GM10266 (cell line): ENCODE measurements at regions not wholly inside any gene's neighbourhood (a gene's known extent, or its start where the extent isn't known, plus 50 kb on each side); places are given as distances from the start of the nearest gene placed in this dataset.

Source experiments
- DNase-seq: peaks from one replicate; pipeline ENCODE4 v3.0.0; 2012; ENCODE audit errors: extremely low spot score
- TF ChIP-seq, protein P1 (sequence below): IDR thresholded peaks from 2 replicates; pipeline ENCODE4 v1.5.1; 2012; ENCODE audit warnings: mild to moderate bottlenecking, low read depth; ENCODE audit not compliant: control insufficient read depth, insufficient read depth; ENCODE audit errors: missing control alignments

DNA sequence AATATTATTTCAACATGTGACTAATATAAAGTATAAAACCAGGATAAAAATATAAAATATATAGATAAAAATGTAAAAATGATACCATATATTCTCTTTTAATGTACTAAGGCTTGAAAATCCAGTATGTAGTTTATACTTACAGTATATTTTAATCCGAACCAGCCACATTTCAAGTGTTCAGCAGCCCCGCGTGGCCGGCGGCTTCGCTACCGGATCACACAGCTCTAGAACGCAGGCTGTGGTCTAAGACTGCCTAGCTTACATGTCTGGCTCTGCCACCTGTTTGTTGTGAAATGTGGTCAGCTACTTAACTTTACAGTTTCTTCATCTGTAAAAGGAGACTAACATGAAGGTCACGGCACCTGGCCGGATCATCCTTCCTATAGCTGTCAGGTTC lies 189.7 kb upstream of the TBX3 start:
- DNase-seq, result no peak
- TF ChIP-seq, protein P1, sequence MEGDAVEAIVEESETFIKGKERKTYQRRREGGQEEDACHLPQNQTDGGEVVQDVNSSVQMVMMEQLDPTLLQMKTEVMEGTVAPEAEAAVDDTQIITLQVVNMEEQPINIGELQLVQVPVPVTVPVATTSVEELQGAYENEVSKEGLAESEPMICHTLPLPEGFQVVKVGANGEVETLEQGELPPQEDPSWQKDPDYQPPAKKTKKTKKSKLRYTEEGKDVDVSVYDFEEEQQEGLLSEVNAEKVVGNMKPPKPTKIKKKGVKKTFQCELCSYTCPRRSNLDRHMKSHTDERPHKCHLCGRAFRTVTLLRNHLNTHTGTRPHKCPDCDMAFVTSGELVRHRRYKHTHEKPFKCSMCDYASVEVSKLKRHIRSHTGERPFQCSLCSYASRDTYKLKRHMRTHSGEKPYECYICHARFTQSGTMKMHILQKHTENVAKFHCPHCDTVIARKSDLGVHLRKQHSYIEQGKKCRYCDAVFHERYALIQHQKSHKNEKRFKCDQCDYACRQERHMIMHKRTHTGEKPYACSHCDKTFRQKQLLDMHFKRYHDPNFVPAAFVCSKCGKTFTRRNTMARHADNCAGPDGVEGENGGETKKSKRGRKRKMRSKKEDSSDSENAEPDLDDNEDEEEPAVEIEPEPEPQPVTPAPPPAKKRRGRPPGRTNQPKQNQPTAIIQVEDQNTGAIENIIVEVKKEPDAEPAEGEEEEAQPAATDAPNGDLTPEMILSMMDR, result no peak

DNA sequence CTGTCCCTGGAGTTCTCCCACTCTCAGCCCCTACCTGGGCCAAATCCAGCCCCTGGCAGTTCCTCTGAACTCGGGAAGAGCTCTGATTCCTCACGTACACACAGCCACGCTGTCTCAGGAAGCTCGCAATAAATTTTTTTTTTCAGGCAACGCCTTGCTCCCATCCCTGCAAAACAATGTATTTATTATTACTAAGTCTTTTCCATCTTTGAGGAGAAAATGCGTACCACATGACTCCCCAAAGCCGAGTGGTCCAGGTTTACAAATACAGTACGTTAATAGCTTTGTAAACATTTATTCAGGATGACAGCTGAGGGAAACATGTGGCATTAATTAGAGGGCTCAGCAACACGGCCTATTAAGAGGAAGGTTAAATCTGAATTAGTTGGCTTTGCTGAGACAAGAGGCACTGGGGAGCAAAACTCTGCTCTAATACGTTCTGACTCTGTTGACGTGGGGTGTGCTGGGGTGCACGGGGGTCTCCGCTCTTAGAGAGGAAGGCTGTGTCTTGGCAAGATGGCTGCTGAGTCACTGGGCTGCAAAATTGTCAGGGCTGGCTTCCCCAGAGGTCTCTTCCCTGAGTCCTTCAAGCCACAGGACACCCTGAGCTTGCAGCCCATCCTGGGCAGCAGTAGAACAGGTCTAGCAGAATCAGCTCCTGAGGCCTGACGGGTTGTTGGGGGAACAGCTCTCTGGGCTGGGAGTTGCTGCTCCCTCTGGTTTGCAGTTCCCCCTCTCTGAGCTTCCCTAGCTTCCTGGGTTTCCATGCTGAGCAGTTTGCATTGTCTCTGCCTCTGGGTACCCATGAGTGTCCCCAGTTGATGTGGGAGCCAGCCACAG lies 185.2 kb upstream of the TBX3 start:
- no peak for DNase-seq
- TF ChIP-seq, protein P1, result no peak

DNA sequence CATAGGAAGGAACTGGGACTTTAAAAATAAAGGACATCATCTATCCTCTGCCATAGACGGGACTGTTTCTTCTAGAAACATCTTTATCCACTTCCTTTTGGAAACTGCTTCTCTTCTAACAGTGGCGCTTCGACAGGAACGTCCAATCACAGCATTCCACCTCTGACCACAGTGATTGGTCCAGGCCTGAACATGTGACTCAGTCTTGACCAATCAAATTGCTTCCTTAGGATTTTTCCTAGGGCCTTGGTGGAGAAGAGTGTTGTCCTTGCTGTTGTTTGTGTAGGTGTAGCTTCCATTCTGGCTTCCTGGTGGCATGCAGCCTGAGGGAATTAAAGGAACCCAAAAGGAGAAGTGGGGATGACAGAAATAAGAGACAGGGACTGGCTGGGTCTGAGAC lies 182.4 kb upstream of the TBX3 start:
- no peak for DNase-seq
- TF ChIP-seq, protein P1, result no peak

DNA sequence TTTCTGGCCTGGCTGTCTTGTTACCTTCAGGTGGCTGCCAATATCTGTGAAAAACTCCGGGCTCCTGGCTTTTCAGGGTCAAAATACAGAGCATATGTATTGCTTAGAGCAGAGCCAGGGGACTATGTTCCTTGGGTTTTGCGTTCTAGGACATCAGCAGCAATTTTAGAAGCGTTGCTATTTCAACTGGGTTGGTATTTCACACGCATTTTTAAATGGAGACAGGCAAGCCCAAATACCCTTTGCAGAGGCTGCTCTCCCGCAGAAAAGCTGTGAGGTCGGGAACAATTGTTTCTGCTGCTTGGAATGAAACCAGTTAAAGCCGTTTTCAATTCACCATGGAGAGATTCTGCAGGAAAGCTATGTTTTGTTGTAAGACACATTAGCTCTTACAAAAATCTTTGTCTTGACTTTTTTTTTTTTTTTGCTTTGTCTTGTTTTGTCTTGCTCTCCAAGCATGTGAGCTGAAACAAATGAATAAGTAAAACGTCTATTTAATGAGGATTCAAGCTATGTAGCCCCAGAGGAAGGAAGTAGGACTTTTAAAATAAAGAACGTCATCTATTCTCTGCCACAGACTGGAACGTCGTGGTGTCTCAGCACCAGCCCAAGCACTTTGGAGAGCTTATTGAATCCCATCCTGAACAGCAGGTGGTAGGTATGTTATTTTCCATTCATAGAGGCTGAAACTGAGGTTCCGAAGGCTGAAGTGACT lies 181.0 kb upstream of the TBX3 start:
- TF ChIP-seq, protein P1, result no peak
- no peak for DNase-seq

DNA sequence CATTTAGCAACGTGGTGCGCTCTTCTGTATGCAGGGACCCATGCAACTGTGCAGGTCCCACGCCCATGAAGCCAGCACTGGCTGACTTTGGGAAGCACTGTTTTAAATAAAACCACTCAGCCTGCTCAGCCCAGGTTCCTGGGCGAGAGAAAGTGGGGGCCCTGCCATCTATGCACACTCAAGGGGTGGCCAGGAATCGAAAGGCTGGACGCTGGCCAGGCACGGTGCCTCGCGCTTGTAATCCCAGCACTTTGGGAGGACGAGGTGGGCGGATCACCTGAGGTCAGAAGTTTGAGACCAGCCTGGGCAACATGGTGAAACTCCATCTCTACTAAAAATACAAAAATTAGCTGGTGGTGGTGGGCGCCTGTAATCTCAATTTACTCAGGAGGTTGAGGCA lies 179.9 kb upstream of the TBX3 start:
- TF ChIP-seq, protein P1, result no peak
- no peak for DNase-seq

DNA sequence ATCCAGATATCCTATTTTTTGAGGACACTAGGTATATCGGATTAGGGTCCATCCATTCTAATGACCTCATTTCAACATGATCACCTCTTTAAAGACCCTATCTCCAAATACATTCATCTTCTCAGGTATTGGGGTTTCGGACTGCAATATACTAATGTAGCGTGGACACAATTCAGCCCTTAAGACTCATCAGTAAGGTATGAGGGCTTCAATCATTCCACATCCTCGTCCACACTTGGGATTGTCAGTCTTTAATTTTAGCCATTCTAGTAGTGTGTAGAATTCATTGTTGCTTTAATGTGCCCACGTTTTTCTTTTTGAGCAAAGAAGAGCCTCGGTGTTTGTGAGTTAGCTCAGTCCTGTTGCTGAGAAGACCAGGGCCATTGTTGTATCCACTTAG lies 177.0 kb upstream of the TBX3 start:
- TF ChIP-seq, protein P1, result no peak
- DNase-seq, result no peak
